Heart left ventricle (tissue), 16 donors: ENCODE measurements at regions not wholly inside any gene's neighbourhood (a gene's known extent, or its start where the extent isn't known, plus 50 kb on each side); places are given as distances from the start of the nearest gene placed in this dataset.

Experiments used
- ATAC-seq, 4 donors: fragments of 200-7000 bp; cut with Tn5 transposase; one replicate each; pipeline ENCODE4 v1.9.1; 2020 to 2022; ENCODE audit warnings: moderate library complexity in 4 of 4, mild to moderate bottlenecking in 3 of 4, moderate number of reproducible peaks in 1 of 4
- DNase-seq, 5 donors: peaks; one replicate each; pipeline ENCODE4 v3.0.0-alpha.2; 2020
- H3K27ac ChIP-seq, 12 donors: fragments of 200-600 bp; sonication (generic) in 4 of 12; one replicate each; pipeline versions ENCODE4 v1.5.0 to v1.8.0; 2016 to 2022; ENCODE audit warnings: mild to moderate bottlenecking in 2 of 12
- H3K27me3 ChIP-seq, 9 donors: fragments of 200-600 bp; sonication (generic) in 2 of 9; one replicate each; pipeline versions ENCODE4 v1.5.1 to v1.8.0; 2016 to 2022; ENCODE audit warnings: mild to moderate bottlenecking in 3 of 9
- H3K36me3 ChIP-seq, 9 donors: fragments of 200-600 bp; sonication (generic) in 2 of 9; one replicate each; pipeline versions ENCODE4 v1.5.0 to v1.8.0; 2018 to 2022; ENCODE audit warnings: mild to moderate bottlenecking in 2 of 9
- H3K4me1 ChIP-seq, 12 donors: fragments of 200-600 bp; sonication (generic) in 4 of 12; one replicate each; pipeline versions ENCODE4 v1.5.0 to v1.8.0; 2016 to 2022; ENCODE audit warnings: mild to moderate bottlenecking in 3 of 12
- H3K4me3 ChIP-seq, 12 donors: fragments of 200-600 bp; sonication (generic) in 4 of 12; one replicate each; pipeline versions ENCODE4 v1.5.0 to v1.8.0; 2017 to 2022; ENCODE audit warnings: mild to moderate bottlenecking in 9 of 12, moderate library complexity in 4 of 12
- H3K9me3 ChIP-seq, 12 donors: fragments of 200-600 bp; sonication (generic) in 4 of 12; one replicate each; pipeline versions ENCODE4 v1.5.0 to v1.8.0; 2016 to 2022; ENCODE audit warnings: mild to moderate bottlenecking in 1 of 12
- POLR2A ChIP-seq, 2 donors: fragments of 450-650 bp; IDR thresholded peaks; one replicate each; pipeline ENCODE4 v1.6.1; 2017; ENCODE audit warnings: antibody characterized with exemption in 2 of 2, mild to moderate bottlenecking in 2 of 2, moderate library complexity in 2 of 2
- WGBS, 4 donors: extraction: QIAGEN DNeasy Blood & Tissue Kit in 2 of 4; methylation state at CpG; one replicate each; pipeline versions ENCODE4 v1.1.5 to v1.1.7; 2013 to 2018; 5-methylcytosine and 5-hydroxymethylcytosine counted together
- intact Hi-C, 10 donors: fragments of 100-400 bp; cut with DNase I; formaldehyde crosslinking; loops; one replicate each; pipeline versions ENCODE4 v1.11.1 to v1.14.2; 2022
- TF ChIP-seq, protein P1 (sequence below), 12 donors: fragments of 200-600 bp; sonication (generic) in 4 of 12; IDR thresholded peaks; one replicate each; pipeline versions ENCODE4 v1.5.0 to v1.8.0; 2018 to 2022; ENCODE audit warnings: antibody characterized with exemption in 12 of 12, mild to moderate bottlenecking in 5 of 12
- donor health status: ischemic (EF 13 %, LVEDD 7.1; RV severe dilation, severe dysfunction).
- donor health status: healthy with polysubstance abuse.
- donor health status: DM: no; HTN: yes; CAD: no.
- donor health status: DM: no; HTN: no; CAD: no.
- donor health status: ischemic (EF 25% LVEDD 6.9; RV normal size, moderate dysfunction).
- donor health status: ischemic (EF 25% LVEDD 5.7; RV mildly dilated, moderate dysfunction).
- donor health status: healthy.
- donor health status: DM: yes; HTN: yes; CAD: no.
- donor health status: ischemic (EF 35%, LVEDD 5.7; RV mildly dilated, moderate dysfunction).
- donor health status: nonischemic (EF 11% LVEDD 7.7; RV severe dilation, severe dysfunction).
- donor health status: DM: yes; HTN: yes; CAD: no.
- donor health status: PGD.
- donor health status: ischemic (EF 29% LVEDD 5.4; RV normal size, mild dysfunction).
- donor health status: nonischemic (EF 23%, LVEDD 6.1; RV moderate dilation, normal function).

- no peaks in the 10 kb centered on the region for H3K27me3 ChIP-seq
- intact Hi-C loops: loop anchor here in 1 of 10 donors (10.0 kb wide), 1 partner anchor 67 kb away; no protein-coding TSS in a partner anchor
- peak overlapping the region in 11 of 12 donors; percentile 41 to 90 (median 76) for H3K27ac ChIP-seq
- H3K9me3 ChIP-seq: no peaks in the 10 kb centered on the region
- ATAC-seq (peak in 3 of 4 donors; percentile 27 to 58 (median 52)), DNase-seq (no peak)
- TF ChIP-seq POLR2A (IDR thresholded peaks at IDR 0.05): no peak
- TF ChIP-seq, protein P1, sequence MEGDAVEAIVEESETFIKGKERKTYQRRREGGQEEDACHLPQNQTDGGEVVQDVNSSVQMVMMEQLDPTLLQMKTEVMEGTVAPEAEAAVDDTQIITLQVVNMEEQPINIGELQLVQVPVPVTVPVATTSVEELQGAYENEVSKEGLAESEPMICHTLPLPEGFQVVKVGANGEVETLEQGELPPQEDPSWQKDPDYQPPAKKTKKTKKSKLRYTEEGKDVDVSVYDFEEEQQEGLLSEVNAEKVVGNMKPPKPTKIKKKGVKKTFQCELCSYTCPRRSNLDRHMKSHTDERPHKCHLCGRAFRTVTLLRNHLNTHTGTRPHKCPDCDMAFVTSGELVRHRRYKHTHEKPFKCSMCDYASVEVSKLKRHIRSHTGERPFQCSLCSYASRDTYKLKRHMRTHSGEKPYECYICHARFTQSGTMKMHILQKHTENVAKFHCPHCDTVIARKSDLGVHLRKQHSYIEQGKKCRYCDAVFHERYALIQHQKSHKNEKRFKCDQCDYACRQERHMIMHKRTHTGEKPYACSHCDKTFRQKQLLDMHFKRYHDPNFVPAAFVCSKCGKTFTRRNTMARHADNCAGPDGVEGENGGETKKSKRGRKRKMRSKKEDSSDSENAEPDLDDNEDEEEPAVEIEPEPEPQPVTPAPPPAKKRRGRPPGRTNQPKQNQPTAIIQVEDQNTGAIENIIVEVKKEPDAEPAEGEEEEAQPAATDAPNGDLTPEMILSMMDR (IDR thresholded peaks at IDR 0.05): no peak
- 29 to 39% (median 32%) methylated on average over 1 of the region's 1 CpG for WGBS, 4 donors
- H3K36me3 ChIP-seq: no peaks in the 10 kb centered on the region
- no peak overlapping the region for H3K4me3 ChIP-seq
- peaks cover 0 to 59% (median 36%) of the 10 kb centered on the region in 12 donors for H3K4me1 ChIP-seq
Observed at GRCh38 chr1:56437959-56438358, 141.4 kb downstream of the PLPP3 start.

GRCh38 chr1:56436912-56437417, 142.4 kb downstream of the PLPP3 start:
- 68 to 78% (median 75%) methylated on average over 8 of the region's 8 CpGs for WGBS, 4 donors
- H3K9me3 ChIP-seq: no peaks in the 10 kb centered on the region

DNA sequence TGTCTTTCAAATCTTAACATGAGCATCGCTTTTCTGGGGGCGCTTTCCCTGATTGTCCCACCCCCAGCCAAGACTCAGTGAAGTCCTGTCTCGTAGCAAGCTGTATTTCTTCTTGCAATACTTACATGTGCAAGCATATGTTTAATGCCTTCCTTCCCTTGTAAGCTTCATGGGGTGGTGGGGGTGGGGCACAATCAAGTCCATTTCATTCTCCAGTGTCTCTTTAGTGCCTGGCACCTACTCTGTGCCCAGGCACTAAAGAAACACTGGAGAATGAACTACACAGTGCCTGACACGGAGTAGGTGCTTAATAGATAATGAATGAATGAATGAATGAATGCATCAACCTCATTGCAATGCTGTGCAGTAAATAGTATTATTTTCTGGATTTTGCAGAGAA, 143.1 kb downstream of the PLPP3 start:
- no peak for TF ChIP-seq POLR2A (IDR thresholded peaks at IDR 0.05)
- TF ChIP-seq, protein P1 (IDR thresholded peaks at IDR 0.05): no peak
- WGBS, 4 donors: 83 to 89% (median 86%) methylated on average over 4 of the region's 4 CpGs
- Histone ChIP-seq H3K9me3 (no peaks in the 10 kb centered on the region), H3K27me3 (no peaks in the 10 kb centered on the region), H3K36me3 (no peaks in the 10 kb centered on the region), H3K4me1 (peaks cover 0 to 76% (median 46%) of the 10 kb centered on the region in 12 donors), H3K27ac (peak overlapping the region in 2 of 12 donors; percentile 29 to 76), H3K4me3 (no peak overlapping the region)
- no peak for DNase-seq
- no peak for ATAC-seq
- intact Hi-C loops: loop anchor here in 1 of 10 donors (10.0 kb wide), 1 partner anchor 69 kb away; no protein-coding TSS in a partner anchor

More at GRCh38 chr1:56436912-56437417, 142.4 kb downstream of the PLPP3 start:
- intact Hi-C loops: loop anchor here in 1 of 10 donors (10.0 kb wide), 1 partner anchor 68 kb away; no protein-coding TSS in a partner anchor
- Histone ChIP-seq H3K36me3 (no peaks in the 10 kb centered on the region), H3K27ac (peak overlapping the region in 6 of 12 donors; percentile 3 to 78 (median 50)), H3K4me1 (peaks cover 0 to 69% (median 45%) of the 10 kb centered on the region in 12 donors), H3K4me3 (no peak overlapping the region), H3K27me3 (no peaks in the 10 kb centered on the region)
- TF ChIP-seq POLR2A (IDR thresholded peaks at IDR 0.05): no peak
- TF ChIP-seq, protein P1 (IDR thresholded peaks at IDR 0.05): no peak
- DNase-seq: no peak
- ATAC-seq: no peak

GRCh38 chr1:56435434-56436262, 143.7 kb downstream of the PLPP3 start:
- H3K27me3 ChIP-seq: no peaks in the 10 kb centered on the region
- intact Hi-C loops: loop anchor here in 1 of 10 donors (10.0 kb wide), 1 partner anchor 69 kb away; no protein-coding TSS in a partner anchor
- TF ChIP-seq, protein P1 (IDR thresholded peaks at IDR 0.05): no peak
- no peak for TF ChIP-seq POLR2A (IDR thresholded peaks at IDR 0.05)
- DNase-seq (no peak), ATAC-seq (no peak)
- no peaks in the 10 kb centered on the region for H3K36me3 ChIP-seq
- H3K27ac ChIP-seq: no peak overlapping the region
- no peaks in the 10 kb centered on the region for H3K9me3 ChIP-seq
- H3K4me1 ChIP-seq: peaks cover 0 to 76% (median 46%) of the 10 kb centered on the region in 12 donors
- 61 to 69% (median 62%) methylated on average over 2 of the region's 2 CpGs for WGBS, 4 donors
- no peak overlapping the region for H3K4me3 ChIP-seq
